AG04450 (cell line): ENCODE measurements at regions not wholly inside any gene's neighbourhood (a gene's known extent, or its start where the extent isn't known, plus 50 kb on each side); places are given as distances from the start of the nearest gene placed in this dataset.

Experiments
- CTCF ChIA-PET: fragments of 300-600, 350-600 bp; formaldehyde crosslinking; extraction: SDS; loops from one replicate; lab custom pipeline; 2022; ENCODE audit warnings: antibody characterized with exemption, inconsistent platforms; lab: Charles Lee
- POLR2A ChIA-PET: fragments of 350-600 bp; formaldehyde crosslinking; extraction: SDS; loops from one replicate; lab custom pipeline; 2021; ENCODE audit warnings: antibody characterized with exemption, inconsistent platforms; lab: Yijun Ruan, JAX
- DNase-seq: peaks from one replicate; pipeline ENCODE4 v3.0.0-alpha.2; 2011; ENCODE audit warnings: low read depth, low spot score
- H3K27ac ChIP-seq: one replicate; pipeline ENCODE4 v1.5.1; 2012; ENCODE audit warnings: low read depth, low read length, control low read depth
- H3K27me3 ChIP-seq: one replicate; pipeline ENCODE4 v1.6.0; 2012; ENCODE audit warnings: low read length; ENCODE audit not compliant: control insufficient read depth, insufficient read depth
- H3K4me3 ChIP-seq: 2 replicates; pipeline ENCODE4 v1.5.1; 2011; ENCODE audit warnings: mild to moderate bottlenecking, low read depth, low read length, control low read depth
- H3K9me3 ChIP-seq: 2 replicates; pipeline ENCODE4 v1.5.1; 2012; ENCODE audit warnings: low read length; ENCODE audit not compliant: control insufficient read depth, insufficient read depth
- CTCF ChIP-seq: IDR thresholded peaks from 2 replicates; pipeline ENCODE4 v1.5.1; 2011; ENCODE audit warnings: low read depth, low read length, control low read depth, inconsistent platforms

- ChIA-PET POLR2A (no interaction called here), CTCF (no interaction called here)
- DNase-seq: no peak
- no peaks in the 10 kb centered on the region for H3K27me3 ChIP-seq
- no peak overlapping the region for H3K4me3 ChIP-seq
- H3K9me3 ChIP-seq: no peaks in the 10 kb centered on the region
- no peak for TF ChIP-seq CTCF
- H3K27ac ChIP-seq: no peak overlapping the region
Observed at GRCh38 chr3:56890448-56891091, 88.8 kb upstream of the ARHGEF3 start.

GRCh38 chr3:56889131-56889530 is 87.4 kb upstream of the ARHGEF3 start:
- POLR2A ChIA-PET: no interaction called here
- Histone ChIP-seq H3K9me3 (no peaks in the 10 kb centered on the region), H3K27ac (no peak overlapping the region), H3K4me3 (no peak overlapping the region), H3K27me3 (no peaks in the 10 kb centered on the region)
- CTCF ChIA-PET: no interaction called here
- no peak for TF ChIP-seq CTCF
- no peak for DNase-seq

GRCh38 chr3:56887402-56888025 is 85.8 kb upstream of the ARHGEF3 start:
- TF ChIP-seq CTCF: no peak
- ChIA-PET POLR2A (no interaction called here), CTCF (interaction anchor here (0.6 kb wide), 2 partner anchors 15 to 219 kb away, joined by 3 to 5 read pairs; no protein-coding TSS in a partner anchor)
- no peak for DNase-seq
- H3K27me3 ChIP-seq: no peaks in the 10 kb centered on the region
- H3K9me3 ChIP-seq: no peaks in the 10 kb centered on the region
- no peak overlapping the region for H3K27ac ChIP-seq
- no peak overlapping the region for H3K4me3 ChIP-seq

- TF ChIP-seq CTCF: no peak
- no peak for DNase-seq
- POLR2A ChIA-PET: no interaction called here
Observed at GRCh38 chr3:56886314-56886713, 84.6 kb upstream of the ARHGEF3 start.

GRCh38 chr3:56885879-56886278 is 84.1 kb upstream of the ARHGEF3 start:
- no peak overlapping the region for H3K4me3 ChIP-seq
- no peak for TF ChIP-seq CTCF
- no peaks in the 10 kb centered on the region for H3K9me3 ChIP-seq
- H3K27ac ChIP-seq: no peak overlapping the region
- ChIA-PET CTCF (no interaction called here), POLR2A (interaction anchor here (0.6 kb wide), 1 partner anchor 183 kb away, joined by 3 read pairs; no protein-coding TSS in a partner anchor)
- no peak for DNase-seq
- no peaks in the 10 kb centered on the region for H3K27me3 ChIP-seq

More at GRCh38 chr3:56886314-56886713, 84.6 kb upstream of the ARHGEF3 start:
- H3K4me3 ChIP-seq: no peak overlapping the region
- CTCF ChIA-PET: no interaction called here
- H3K27me3 ChIP-seq: no peaks in the 10 kb centered on the region
- H3K9me3 ChIP-seq: no peaks in the 10 kb centered on the region
- H3K27ac ChIP-seq: no peak overlapping the region
